T-helper 17 cell (primary cell): ENCODE measurements at regions not wholly inside any gene's neighbourhood (a gene's known extent, or its start where the extent isn't known, plus 50 kb on each side); places are given as distances from the start of the nearest gene placed in this dataset.
A peak's percentile ranks its signal among the peaks of the same experiment; 100 is the strongest.
"Not testable (repeated sequence)": the region's sequence is repeated elsewhere in the genome, so short reads cannot be mapped to it uniquely, and the experiment has no call there.

Experiments used
- ATAC-seq: fragments of 150-1000 bp; cut with Tn5 transposase; 2 replicates; pipeline ENCODE4 v1.10.0; 2021; ENCODE audit warnings: mild to moderate bottlenecking, moderate library complexity
- DNase-seq, 3 donors: peaks; one replicate each; pipeline versions ENCODE4 v3.0.0 to v3.0.0-alpha.2; 2020 to 2021
- H3K9me3 ChIP-seq: one replicate; pipeline ENCODE4 v1.7.0; 2013; ENCODE audit warnings: low read length, mild to moderate bottlenecking; ENCODE audit not compliant: control insufficient read depth, poor library complexity, severe bottlenecking
- H3K27ac Mint-ChIP-seq: one replicate; pipeline ENCODE4 v1.8.0; 2022; ENCODE audit warnings: mild to moderate bottlenecking, moderate library complexity, mixed read lengths
- H3K27me3 Mint-ChIP-seq: one replicate; pipeline ENCODE4 v1.8.0; 2022; ENCODE audit warnings: mixed read lengths
- H3K36me3 Mint-ChIP-seq: one replicate; pipeline ENCODE4 v1.8.0; 2022; ENCODE audit warnings: low read depth, mixed read lengths
- H3K4me1 Mint-ChIP-seq: one replicate; pipeline ENCODE4 v1.8.0; 2022; ENCODE audit warnings: mild to moderate bottlenecking, mixed read lengths
- H3K4me3 Mint-ChIP-seq: one replicate; pipeline ENCODE4 v1.8.0; 2022; ENCODE audit warnings: mild to moderate bottlenecking, moderate library complexity, mixed read lengths

DNA sequence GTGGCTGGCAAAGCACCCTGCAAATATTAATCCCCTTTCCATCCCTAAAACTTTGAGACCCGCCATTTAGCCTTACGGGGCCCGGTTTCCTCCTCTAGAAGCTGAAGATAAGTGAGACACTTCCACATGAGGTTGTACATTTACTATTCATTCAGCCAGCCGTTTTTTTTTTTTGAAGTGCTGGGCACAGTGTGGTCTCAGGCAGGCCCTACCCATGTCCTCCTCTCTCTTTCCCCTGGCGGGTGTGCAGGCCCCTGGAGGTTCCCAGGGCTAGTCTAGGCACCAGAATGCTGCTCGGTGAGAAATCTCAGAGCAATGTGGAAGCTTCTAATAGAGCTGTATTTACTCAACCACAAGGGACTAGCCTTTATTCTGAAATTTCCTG, 107.4 kb upstream of the LARP1 start:
- Mint-ChIP-seq H3K27me3 (peaks cover 19% of the 10 kb centered on the region), H3K36me3 (peaks cover 6% of the 10 kb centered on the region), H3K4me1 (peaks cover 10% of the 10 kb centered on the region), H3K27ac (no peak overlapping the region), H3K4me3 (peak overlapping the region; percentile 87)
- H3K9me3 ChIP-seq: no peaks in the 10 kb centered on the region
- ATAC-seq: no peak
- DNase-seq: no peak

DNA sequence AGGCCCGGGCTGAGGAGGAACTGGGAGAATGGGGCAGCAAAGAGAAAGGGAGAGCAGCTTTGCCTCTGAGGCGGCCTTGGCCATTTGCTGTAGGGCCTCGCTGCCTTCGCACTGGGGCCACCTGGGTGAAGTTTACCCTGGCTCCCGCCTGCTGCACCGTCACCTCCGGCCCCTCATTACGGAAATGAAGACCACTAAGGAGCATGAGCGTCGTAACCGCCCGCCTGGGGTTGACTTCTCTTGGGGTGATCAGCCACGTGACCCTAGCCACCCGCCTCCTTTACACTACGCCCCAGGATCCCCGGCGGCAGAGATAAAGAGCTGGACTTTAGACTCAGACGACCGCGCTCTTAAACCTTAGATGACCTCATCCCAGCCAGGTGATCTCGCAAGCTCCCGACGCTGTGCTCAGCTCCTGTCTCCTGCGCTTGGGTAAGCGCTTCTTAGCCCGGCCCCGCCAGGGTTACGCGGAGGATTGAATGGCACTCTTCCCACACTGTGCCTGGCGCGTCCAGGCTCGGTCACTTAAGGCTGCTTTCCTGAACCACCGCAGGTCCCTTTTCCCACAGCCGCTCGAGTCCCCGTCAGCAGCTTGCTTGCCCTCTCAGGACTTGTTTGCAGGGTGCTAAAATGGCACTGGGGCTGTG, 107.9 kb upstream of the LARP1 start:
- no peak for DNase-seq
- peak overlapping the region; percentile 45 for H3K27ac Mint-ChIP-seq
- no peaks in the 10 kb centered on the region for H3K9me3 ChIP-seq
- ATAC-seq: peak; percentile 50
- H3K4me1 Mint-ChIP-seq: peaks cover 10% of the 10 kb centered on the region
- H3K36me3 Mint-ChIP-seq: peaks cover 6% of the 10 kb centered on the region
- peak overlapping the region; percentile 87 for H3K4me3 Mint-ChIP-seq
- H3K27me3 Mint-ChIP-seq: peaks cover 19% of the 10 kb centered on the region

DNA sequence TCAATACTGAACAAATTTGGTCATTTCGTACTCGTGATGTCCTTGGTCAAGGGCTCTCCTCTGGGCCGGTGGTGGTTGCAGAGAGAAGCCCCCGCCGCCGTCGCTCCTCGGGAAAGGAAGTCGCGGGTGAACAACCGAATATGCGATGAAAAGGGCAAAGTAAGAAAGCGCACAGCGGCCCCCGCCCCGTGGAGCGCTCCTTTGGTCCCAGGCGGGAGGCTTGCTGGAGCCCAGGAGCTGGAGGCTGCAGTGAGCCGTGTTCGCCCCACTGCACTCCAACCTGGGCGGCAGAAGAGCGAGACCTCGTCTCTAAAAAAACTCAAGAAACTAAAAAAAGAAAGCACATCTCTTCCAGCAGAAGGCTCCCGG, 108.4 kb upstream of the LARP1 start:
- peaks cover 6% of the 10 kb centered on the region for H3K36me3 Mint-ChIP-seq
- no peak for DNase-seq
- ATAC-seq: peak; percentile 23
- peaks cover 10% of the 10 kb centered on the region for H3K4me1 Mint-ChIP-seq
- H3K27me3 Mint-ChIP-seq: peaks cover 19% of the 10 kb centered on the region
- peak overlapping the region; percentile 45 for H3K27ac Mint-ChIP-seq
- no peaks in the 10 kb centered on the region for H3K9me3 ChIP-seq
- peak overlapping the region; percentile 87 for H3K4me3 Mint-ChIP-seq

- H3K9me3 ChIP-seq: no peaks in the 10 kb centered on the region
- peaks cover 19% of the 10 kb centered on the region for H3K27me3 Mint-ChIP-seq
- no peak for DNase-seq
- H3K27ac Mint-ChIP-seq: no peak overlapping the region
- H3K36me3 Mint-ChIP-seq: peaks cover 6% of the 10 kb centered on the region
- ATAC-seq: no peak
- H3K4me1 Mint-ChIP-seq: peaks cover 10% of the 10 kb centered on the region
- no peak overlapping the region for H3K4me3 Mint-ChIP-seq
These were observed 110.3 kb upstream of the LARP1 start for GRCh38 chr5:154644745-154645411.

DNA sequence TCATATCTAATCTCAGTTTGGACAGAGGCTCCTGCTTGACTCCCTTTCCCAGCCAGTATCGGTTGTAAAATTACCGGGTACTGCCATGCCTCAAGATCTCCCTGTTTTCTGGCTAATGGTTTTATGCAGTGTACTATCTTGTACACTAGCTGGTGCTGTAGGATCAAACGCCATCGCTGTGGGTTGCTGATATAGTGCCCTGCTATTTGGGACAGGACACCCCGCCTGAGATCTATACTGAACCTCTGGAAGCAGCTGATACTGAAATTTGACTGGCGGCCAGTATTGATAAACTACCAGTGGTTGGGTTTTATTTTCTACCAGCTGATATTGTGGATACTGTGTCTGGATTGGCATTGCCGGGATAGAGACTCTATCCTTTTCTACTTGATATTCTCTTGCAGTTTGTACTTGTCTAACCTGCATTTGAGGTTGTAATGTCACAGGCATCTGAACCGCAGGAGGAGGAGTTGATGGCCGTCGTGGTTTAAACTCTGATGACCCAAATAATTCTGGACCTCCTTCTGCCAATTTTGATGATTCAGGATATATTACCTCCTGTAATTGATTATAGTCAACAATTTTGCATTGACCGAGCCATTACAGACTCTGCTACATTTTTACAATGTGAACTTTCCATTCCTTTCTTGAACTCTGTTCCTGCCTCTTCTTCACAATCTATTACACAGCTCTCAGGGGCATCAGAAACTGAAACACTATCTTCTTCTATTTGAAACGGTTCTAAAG, 112.5 kb upstream of the LARP1 start:
- Mint-ChIP-seq H3K27me3 (peaks cover 15% of the 10 kb centered on the region), H3K36me3 (peaks cover 6% of the 10 kb centered on the region), H3K4me1 (peaks cover 10% of the 10 kb centered on the region), H3K27ac (no peak overlapping the region), H3K4me3 (no peak overlapping the region)
- ATAC-seq: no peak
- H3K9me3 ChIP-seq: no peaks in the 10 kb centered on the region
- DNase-seq: no peak

DNA sequence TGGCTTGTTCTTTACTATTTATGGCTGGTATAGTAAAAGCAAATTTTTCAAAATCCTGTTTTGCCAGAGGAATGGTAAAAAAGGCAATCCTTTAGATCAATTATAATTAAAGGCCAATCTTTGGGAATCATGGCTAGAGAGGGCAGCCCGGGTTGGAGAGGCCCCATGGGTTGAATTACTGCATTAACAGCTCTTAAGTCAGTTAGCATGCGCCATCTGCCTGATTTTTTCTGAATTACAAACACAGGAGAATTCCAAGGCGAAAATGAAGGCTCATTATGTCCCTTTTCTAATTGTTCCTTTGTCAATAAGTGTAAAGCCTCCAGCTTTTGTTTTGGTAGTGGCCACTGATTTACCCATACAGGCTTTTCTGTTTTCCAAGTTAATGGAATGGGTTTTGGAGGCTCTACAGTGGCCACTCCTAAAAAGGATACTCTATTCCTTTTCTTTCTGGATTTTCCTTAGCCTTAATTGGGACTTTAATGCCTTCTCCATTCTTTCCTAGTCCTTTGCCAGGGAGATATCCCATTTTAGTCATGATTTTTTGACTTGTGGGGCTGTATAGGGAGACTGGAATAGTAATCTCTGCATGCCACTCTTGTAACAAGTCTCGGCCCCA, 114.9 kb upstream of the LARP1 start:
- H3K4me1 Mint-ChIP-seq, H3K9me3 ChIP-seq, ATAC-seq, H3K36me3 Mint-ChIP-seq, H3K27me3 Mint-ChIP-seq, H3K27ac Mint-ChIP-seq, H3K4me3 Mint-ChIP-seq, DNase-seq: not testable (repeated sequence)

DNA sequence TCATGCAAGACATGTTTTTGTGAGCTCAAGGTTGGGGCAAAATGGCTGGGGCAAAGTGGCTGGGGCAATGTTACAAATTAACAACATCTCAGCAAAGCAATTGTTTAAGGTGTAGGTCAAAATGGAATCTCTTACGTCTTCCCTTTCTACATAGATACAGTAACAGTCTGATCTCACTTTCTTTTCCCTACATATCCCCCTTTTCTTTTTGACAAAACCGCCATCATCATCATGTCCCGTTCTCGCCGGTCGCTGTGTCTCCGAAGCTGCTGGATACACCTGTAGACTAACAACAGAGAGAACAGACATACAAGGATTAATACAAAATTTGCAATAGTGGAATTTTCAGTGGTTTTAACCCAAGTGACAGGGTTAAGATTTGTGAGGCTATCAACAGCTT, 118.4 kb upstream of the LARP1 start:
- ATAC-seq, DNase-seq, H3K27me3 Mint-ChIP-seq, H3K9me3 ChIP-seq, H3K27ac Mint-ChIP-seq, H3K36me3 Mint-ChIP-seq, H3K4me3 Mint-ChIP-seq, H3K4me1 Mint-ChIP-seq: not testable (repeated sequence)

DNA sequence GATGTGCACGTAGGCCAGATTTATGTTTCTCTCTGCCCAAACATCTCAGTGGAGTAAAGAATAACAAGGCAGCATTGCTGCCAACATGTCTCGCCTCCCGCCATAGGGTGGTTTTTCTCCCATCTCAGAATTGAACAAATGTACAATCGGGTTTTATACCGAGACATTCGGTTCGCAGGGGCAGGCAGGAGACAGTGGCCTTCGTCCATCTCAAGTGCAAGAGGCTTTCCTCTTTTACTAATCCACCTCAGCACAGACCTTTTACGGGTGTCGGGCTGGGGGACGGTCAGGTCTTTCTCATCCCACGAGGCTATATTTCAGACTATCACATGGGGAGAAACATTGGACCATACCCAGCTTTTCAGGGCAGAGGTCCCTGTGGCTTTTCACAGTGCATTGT, 118.9 kb upstream of the LARP1 start:
- H3K27ac Mint-ChIP-seq, DNase-seq, H3K4me1 Mint-ChIP-seq, H3K27me3 Mint-ChIP-seq, H3K36me3 Mint-ChIP-seq, H3K4me3 Mint-ChIP-seq, H3K9me3 ChIP-seq, ATAC-seq: not testable (repeated sequence)

- H3K36me3 Mint-ChIP-seq, H3K9me3 ChIP-seq, ATAC-seq, H3K4me3 Mint-ChIP-seq, DNase-seq, H3K27me3 Mint-ChIP-seq, H3K27ac Mint-ChIP-seq, H3K4me1 Mint-ChIP-seq: not testable (repeated sequence)
These were observed 121.4 kb upstream of the LARP1 start for GRCh38 chr5:154633744-154634143.

DNA sequence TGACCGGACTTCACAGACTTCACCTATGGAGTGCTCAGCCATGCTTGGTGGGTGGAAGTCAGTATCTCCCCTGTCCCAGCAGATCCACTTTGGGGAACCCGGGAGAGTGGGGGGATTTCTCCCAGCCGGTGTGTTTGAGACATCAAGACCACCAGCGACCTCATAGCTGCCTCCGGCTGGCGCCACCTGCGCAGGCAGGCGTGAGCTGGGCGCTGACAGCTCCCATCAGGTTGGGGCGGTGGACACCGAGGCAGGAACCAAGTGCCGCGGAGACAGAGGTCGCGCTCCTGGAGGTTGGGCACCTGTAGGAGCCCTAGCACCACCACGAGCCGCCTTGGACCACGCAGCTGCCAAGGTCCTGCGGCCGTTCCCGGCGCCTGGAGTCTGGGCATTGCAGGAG, 124.0 kb upstream of the LARP1 start:
- no peak overlapping the region for H3K4me3 Mint-ChIP-seq

DNA sequence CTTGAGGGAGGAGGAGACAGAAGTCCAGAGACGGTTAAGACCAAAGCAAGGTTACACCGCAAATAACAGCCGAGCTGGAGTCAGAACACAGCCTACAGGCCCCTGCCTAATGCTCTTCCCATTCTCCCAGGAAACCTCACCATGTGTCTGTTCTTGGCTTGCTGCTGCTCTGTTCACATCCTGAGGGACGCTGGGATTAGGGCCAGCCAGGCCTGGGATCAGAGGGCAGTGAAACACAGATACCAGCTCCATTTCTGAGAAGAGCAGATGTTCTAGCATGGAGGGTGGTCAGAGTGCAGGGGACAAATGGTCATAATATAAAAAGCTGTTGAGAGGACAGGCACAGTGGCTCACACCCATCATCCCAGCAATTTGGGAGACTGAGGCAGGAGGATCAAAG, 124.8 kb upstream of the LARP1 start:
- Mint-ChIP-seq H3K27ac (no peak overlapping the region), H3K4me1 (peaks cover 4% of the 10 kb centered on the region), H3K27me3 (no peaks in the 10 kb centered on the region), H3K4me3 (no peak overlapping the region), H3K36me3 (no peaks in the 10 kb centered on the region)
- ATAC-seq (no peak), DNase-seq (no peak)
- no peaks in the 10 kb centered on the region for H3K9me3 ChIP-seq

More for the DNA sequence above, 124.0 kb upstream of the LARP1 start:
- Mint-ChIP-seq H3K27ac (no peak overlapping the region), H3K27me3 (no peaks in the 10 kb centered on the region), H3K36me3 (no peaks in the 10 kb centered on the region), H3K4me1 (peaks cover 4% of the 10 kb centered on the region)
- no peaks in the 10 kb centered on the region for H3K9me3 ChIP-seq
- no peak for DNase-seq
- ATAC-seq: no peak

GRCh38 chr5:154628685-154629084, 126.5 kb upstream of the LARP1 start:
- ATAC-seq (no peak), DNase-seq (no peak)
- Mint-ChIP-seq H3K27me3 (peaks cover 13% of the 10 kb centered on the region), H3K27ac (no peak overlapping the region), H3K36me3 (no peaks in the 10 kb centered on the region), H3K4me3 (no peak overlapping the region), H3K4me1 (peaks cover 4% of the 10 kb centered on the region)
- H3K9me3 ChIP-seq: no peaks in the 10 kb centered on the region
